Upper lobe of left lung (tissue), 4 donors: ENCODE measurements at regions not wholly inside any gene's neighbourhood (a gene's known extent, or its start where the extent isn't known, plus 50 kb on each side); places are given as distances from the start of the nearest gene placed in this dataset.

Experiments used
- CTCF ChIP-seq, 6 experiments: fragments of 450-650 bp in 4 of 6; fragments of 200-600 bp in 2 of 6; sonication (generic) in 2 of 6; IDR thresholded peaks; one replicate each; pipeline ENCODE4 v1.5.1; 2016 to 2019; ENCODE audit warnings: antibody characterized with exemption in 6 of 6
- EP300 ChIP-seq, 4 donors: sonication (generic); formaldehyde crosslinking; IDR thresholded peaks; one replicate each; pipeline ENCODE4 v1.5.1; 2017; ENCODE audit warnings: antibody characterized with exemption in 4 of 4, control low read depth in 2 of 4
- POLR2A ChIP-seq, 4 donors: fragments of 450-650 bp; IDR thresholded peaks; one replicate each; pipeline ENCODE4 v1.5.1; 2016 to 2017; ENCODE audit warnings: antibody characterized with exemption in 4 of 4, mild to moderate bottlenecking in 2 of 4
- POLR2AphosphoS5 ChIP-seq, 2 donors: sonication (generic); formaldehyde crosslinking; IDR thresholded peaks; one replicate each; pipeline ENCODE4 v1.5.1; 2017; ENCODE audit warnings: antibody characterized with exemption in 2 of 2

- TF ChIP-seq CTCF (IDR thresholded peaks at IDR 0.05): no peak
- TF ChIP-seq EP300 (IDR thresholded peaks at IDR 0.05): no peak
- TF ChIP-seq POLR2A (IDR thresholded peaks at IDR 0.05): no peak
- TF ChIP-seq POLR2AphosphoS5 (IDR thresholded peaks at IDR 0.05): no peak
These were observed 1685.3 kb upstream of the TENM3 start for GRCh38 chr4:180557950-180558349.
